Ishikawa (cell line): ENCODE measurements at regions not wholly inside any gene's neighbourhood (a gene's known extent, or its start where the extent isn't known, plus 50 kb on each side); places are given as distances from the start of the nearest gene placed in this dataset.
A peak's percentile ranks its signal among the peaks of the same experiment; 100 is the strongest.

ENCODE experiments used
- CEBPB ChIP-seq: IDR thresholded peaks from 2 replicates; pipeline ENCODE4 v1.6.1; 2012
- CREB1 ChIP-seq: IDR thresholded peaks from 2 replicates; pipeline ENCODE4 v1.6.1; 2012; ENCODE audit warnings: low read depth
- EGR1 ChIP-seq: IDR thresholded peaks from 2 replicates; pipeline ENCODE4 v1.6.1; 2012
- EP300 ChIP-seq: IDR thresholded peaks from 2 replicates; pipeline ENCODE4 v1.6.1; 2012; ENCODE audit warnings: borderline replicate concordance
- FOXM1 ChIP-seq: IDR thresholded peaks from 2 replicates; pipeline ENCODE4 v1.6.1; 2012; ENCODE audit warnings: low read depth, borderline replicate concordance
- NFIC ChIP-seq: IDR thresholded peaks from 2 replicates; pipeline ENCODE4 v1.6.1; 2012
- RAD21 ChIP-seq: IDR thresholded peaks from 2 replicates; pipeline ENCODE4 v1.6.1; 2012; ENCODE audit warnings: low read depth
- TAF1 ChIP-seq: IDR thresholded peaks from 2 replicates; pipeline ENCODE4 v1.6.1; 2012; ENCODE audit warnings: low read depth, mild to moderate bottlenecking
- TCF12 ChIP-seq: IDR thresholded peaks from 2 replicates; pipeline ENCODE4 v1.6.1; 2012; ENCODE audit warnings: low read depth
- TEAD4 ChIP-seq: IDR thresholded peaks from 2 replicates; pipeline ENCODE4 v1.6.1; 2012
- YY1 ChIP-seq: IDR thresholded peaks from 2 replicates; pipeline ENCODE4 v1.6.1; 2012; ENCODE audit warnings: low read depth
- ZBTB7A ChIP-seq: IDR thresholded peaks from 2 replicates; pipeline ENCODE4 v1.6.1; 2012; ENCODE audit warnings: low read depth
- TF ChIP-seq, protein P1 (sequence below): IDR thresholded peaks from 2 replicates; pipeline ENCODE4 v1.6.1; 2012
- TF ChIP-seq, protein P2 (sequence below): IDR thresholded peaks from 2 replicates; pipeline ENCODE4 v1.6.1; 2012; ENCODE audit warnings: low read depth, mild to moderate bottlenecking
- TF ChIP-seq, protein P3 (sequence below): IDR thresholded peaks from 2 replicates; pipeline ENCODE4 v1.6.1; 2012

DNA sequence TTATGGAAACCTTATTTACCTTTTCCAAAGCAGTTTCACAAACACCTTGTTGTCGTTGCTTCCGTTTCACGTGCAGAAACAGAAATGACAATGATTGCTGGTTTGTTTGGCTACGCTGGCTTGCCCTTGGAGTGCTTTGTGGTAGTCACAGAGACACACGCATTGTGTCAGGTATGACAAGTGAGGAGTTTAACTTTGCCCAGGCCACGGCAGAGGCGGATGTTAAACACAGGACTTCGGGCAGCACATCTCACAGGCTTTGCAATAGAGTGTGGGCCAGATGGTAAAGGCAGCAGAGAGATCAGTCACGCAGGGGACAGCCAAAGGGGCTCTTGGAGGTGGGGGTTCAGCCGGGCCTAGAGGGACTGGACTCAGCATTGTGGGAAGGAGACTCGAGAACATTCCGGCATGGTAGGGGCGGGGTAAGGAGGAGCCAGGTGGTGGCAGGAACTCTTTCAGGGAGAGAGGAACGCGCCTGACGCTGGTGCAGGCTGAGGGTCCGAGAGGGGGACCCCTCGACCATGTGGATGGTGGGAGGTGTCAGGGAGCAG is 59.8 kb upstream of the KCNA1 start:
- no peak for TF ChIP-seq FOXM1
- TF ChIP-seq, protein P1, sequence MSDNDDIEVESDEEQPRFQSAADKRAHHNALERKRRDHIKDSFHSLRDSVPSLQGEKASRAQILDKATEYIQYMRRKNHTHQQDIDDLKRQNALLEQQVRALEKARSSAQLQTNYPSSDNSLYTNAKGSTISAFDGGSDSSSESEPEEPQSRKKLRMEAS = no peak
- no peak for TF ChIP-seq ZBTB7A
- no peak for TF ChIP-seq TAF1
- no peak for TF ChIP-seq CEBPB
- no peak for TF ChIP-seq RAD21
- TF ChIP-seq EGR1 = no peak
- TF ChIP-seq, protein P2, sequence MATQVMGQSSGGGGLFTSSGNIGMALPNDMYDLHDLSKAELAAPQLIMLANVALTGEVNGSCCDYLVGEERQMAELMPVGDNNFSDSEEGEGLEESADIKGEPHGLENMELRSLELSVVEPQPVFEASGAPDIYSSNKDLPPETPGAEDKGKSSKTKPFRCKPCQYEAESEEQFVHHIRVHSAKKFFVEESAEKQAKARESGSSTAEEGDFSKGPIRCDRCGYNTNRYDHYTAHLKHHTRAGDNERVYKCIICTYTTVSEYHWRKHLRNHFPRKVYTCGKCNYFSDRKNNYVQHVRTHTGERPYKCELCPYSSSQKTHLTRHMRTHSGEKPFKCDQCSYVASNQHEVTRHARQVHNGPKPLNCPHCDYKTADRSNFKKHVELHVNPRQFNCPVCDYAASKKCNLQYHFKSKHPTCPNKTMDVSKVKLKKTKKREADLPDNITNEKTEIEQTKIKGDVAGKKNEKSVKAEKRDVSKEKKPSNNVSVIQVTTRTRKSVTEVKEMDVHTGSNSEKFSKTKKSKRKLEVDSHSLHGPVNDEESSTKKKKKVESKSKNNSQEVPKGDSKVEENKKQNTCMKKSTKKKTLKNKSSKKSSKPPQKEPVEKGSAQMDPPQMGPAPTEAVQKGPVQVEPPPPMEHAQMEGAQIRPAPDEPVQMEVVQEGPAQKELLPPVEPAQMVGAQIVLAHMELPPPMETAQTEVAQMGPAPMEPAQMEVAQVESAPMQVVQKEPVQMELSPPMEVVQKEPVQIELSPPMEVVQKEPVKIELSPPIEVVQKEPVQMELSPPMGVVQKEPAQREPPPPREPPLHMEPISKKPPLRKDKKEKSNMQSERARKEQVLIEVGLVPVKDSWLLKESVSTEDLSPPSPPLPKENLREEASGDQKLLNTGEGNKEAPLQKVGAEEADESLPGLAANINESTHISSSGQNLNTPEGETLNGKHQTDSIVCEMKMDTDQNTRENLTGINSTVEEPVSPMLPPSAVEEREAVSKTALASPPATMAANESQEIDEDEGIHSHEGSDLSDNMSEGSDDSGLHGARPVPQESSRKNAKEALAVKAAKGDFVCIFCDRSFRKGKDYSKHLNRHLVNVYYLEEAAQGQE = no peak
- TF ChIP-seq YY1 = no peak
- no peak for TF ChIP-seq TEAD4
- no peak for TF ChIP-seq TCF12
- TF ChIP-seq EP300 = no peak
- TF ChIP-seq, protein P3, sequence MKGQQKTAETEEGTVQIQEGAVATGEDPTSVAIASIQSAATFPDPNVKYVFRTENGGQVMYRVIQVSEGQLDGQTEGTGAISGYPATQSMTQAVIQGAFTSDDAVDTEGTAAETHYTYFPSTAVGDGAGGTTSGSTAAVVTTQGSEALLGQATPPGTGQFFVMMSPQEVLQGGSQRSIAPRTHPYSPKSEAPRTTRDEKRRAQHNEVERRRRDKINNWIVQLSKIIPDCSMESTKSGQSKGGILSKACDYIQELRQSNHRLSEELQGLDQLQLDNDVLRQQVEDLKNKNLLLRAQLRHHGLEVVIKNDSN = no peak
- TF ChIP-seq NFIC = no peak
- no peak for TF ChIP-seq CREB1

DNA sequence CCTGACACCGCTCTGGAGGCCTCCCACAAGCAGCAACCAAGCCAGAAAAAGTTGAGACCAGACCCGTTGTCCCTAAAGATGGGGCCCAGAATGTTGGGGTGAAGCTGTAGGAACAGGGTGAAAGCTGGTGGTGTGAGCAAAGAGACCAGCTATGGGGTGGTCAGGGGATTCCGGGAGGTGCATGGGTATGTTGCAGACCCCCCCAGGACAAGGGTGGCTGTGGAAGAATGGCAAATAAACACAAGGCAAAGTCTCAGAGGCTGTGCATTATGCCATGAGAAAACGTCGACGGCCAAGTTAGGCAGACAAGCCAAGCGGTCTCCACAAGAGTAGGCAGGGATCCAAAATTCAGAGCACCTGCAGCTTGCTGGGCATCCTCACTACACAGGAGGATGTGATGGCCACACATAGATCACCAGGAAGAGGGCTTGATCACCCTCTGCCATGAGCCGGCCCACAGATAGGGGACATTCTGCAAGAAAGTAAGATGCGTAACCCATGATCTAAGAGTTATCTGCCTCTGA is 58.8 kb upstream of the KCNA1 start:
- TF ChIP-seq NFIC (no peak), EGR1 (no peak), RAD21 (no peak), TCF12 (no peak)

DNA sequence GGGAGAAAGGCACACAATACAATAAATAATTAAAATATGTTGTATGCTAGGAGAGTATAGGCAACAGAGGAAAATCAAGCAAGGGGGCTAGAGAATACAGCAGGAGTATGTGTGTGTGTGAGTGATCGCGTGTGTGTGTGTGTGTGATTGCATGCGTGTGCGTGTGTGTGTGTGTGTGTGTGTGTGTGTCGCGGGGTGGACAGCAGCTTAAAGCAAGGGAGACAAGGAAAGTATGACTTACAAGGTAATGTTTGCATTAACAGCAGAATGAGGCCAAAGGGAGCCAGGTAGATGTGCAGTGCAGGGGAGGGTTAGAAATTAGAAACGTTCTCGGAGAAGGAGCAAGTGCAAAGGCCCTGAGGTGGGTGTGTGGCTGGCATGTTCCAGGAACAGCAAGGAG is 57.4 kb upstream of the KCNA1 start:
- no peak for TF ChIP-seq TAF1
- no peak for TF ChIP-seq CREB1
- no peak for TF ChIP-seq FOXM1
- TF ChIP-seq ZBTB7A = no peak
- no peak for TF ChIP-seq EGR1
- no peak for TF ChIP-seq YY1
- no peak for TF ChIP-seq TEAD4
- no peak for TF ChIP-seq EP300
- TF ChIP-seq, protein P3 = no peak
- no peak for TF ChIP-seq CEBPB
- TF ChIP-seq, protein P2 = no peak
- TF ChIP-seq TCF12 = no peak
- TF ChIP-seq NFIC = no peak
- TF ChIP-seq RAD21 = no peak
- TF ChIP-seq, protein P1 = no peak

DNA sequence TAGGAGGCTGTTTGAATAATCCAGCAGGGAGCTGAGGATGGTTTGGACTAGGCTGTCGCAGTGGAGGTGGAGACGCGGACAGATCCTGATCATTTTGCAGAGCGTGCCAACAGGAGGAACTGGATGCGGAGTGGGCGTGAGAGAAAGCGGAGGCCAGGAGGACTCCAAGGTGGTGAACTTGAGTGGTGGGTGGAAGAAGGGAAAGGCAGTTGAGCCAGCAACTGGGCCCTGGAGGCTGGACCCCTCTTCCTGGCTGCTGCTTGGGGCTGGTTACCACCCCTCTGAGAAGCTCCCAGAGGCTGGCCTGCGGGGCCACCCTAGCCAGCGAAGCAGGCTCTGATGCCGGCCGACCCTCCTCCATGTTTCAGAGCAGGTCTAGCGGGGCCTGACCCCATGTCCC is 56.8 kb upstream of the KCNA1 start:
- TF ChIP-seq YY1 (no peak), TCF12 (no peak), EGR1 (no peak), FOXM1 (no peak), TAF1 (no peak), CEBPB (no peak), ZBTB7A (no peak), TEAD4 (no peak), RAD21 (no peak), EP300 (no peak), NFIC (no peak)
- TF ChIP-seq, protein P3 = no peak
- TF ChIP-seq, protein P1 = no peak

DNA sequence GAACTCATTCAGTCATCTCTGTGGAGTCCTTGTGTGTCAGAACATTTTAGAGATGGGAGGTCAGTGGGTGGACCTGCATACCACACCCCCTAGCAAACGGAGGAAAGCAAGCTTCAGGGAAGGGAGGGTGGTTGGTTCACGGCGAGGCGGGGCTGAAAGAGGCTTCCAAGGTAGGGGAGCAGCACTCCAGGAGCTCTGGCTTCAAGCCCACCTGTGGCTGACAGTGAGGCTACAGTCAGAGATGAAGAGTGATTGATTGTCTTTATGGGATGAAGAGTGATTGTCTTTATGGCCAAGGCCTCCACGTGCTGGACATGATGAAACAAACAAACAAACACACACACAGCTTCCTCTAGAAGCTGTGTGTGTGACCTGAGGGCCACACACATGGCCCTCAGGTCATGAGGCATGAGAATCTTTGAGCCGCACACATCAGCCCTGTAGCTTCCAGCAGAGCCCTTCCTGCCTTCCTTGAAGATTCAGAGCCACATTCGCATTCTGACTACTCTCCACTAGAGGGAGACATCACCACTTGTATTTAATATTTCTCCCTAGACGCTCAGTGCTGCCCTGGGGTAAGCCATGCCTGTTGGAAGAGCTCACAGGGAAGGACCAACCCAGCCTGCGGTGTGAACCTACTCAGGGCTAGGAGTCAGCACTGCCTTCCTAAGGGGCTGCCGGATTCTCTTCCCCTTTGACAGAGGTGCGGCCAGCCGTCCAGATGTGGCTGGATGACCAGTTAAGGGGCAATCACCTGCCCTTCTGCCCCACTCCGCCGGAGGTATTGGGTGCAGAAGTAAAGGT is 54.4 kb upstream of the KCNA1 start:
- TF ChIP-seq, protein P1 = no peak
- TF ChIP-seq EP300 (no peak), RAD21 (peak; percentile 74)
